HEK293T (cell line): ENCODE measurements at regions not wholly inside any gene's neighbourhood (a gene's known extent, or its start where the extent isn't known, plus 50 kb on each side); places are given as distances from the start of the nearest gene placed in this dataset.

Experiments used
- CTCF ChIA-PET: fragments of 350-600 bp; formaldehyde crosslinking; extraction: SDS; loops from one replicate; lab custom pipeline; 2021; ENCODE audit warnings: antibody characterized with exemption, inconsistent platforms; lab: Yijun Ruan, JAX
- POLR2A ChIA-PET: fragments of 350-600 bp; formaldehyde crosslinking; extraction: SDS; loops from one replicate; lab custom pipeline; 2020; ENCODE audit warnings: antibody characterized with exemption, inconsistent platforms; lab: Yijun Ruan, JAX
- DNase-seq: peaks from one replicate; pipeline ENCODE4 v3.0.0; 2012; ENCODE audit warnings: mixed read lengths; ENCODE audit errors: extremely low spot score
- ARNT ChIP-seq: fragments of 450-650 bp; IDR thresholded peaks from 2 replicates; pipeline ENCODE4 v1.6.1; 2017; ENCODE audit warnings: mild to moderate bottlenecking
- BHLHE40 ChIP-seq: fragments of 450-650 bp; IDR thresholded peaks from 2 replicates; pipeline ENCODE4 v1.6.1; 2016; ENCODE audit warnings: mild to moderate bottlenecking, moderate library complexity, borderline replicate concordance
- CTBP1 ChIP-seq: fragments of 450-650 bp; IDR thresholded peaks from 2 replicates; pipeline ENCODE4 v1.6.1; 2016; ENCODE audit warnings: borderline replicate concordance
- ELF4 ChIP-seq: fragments of 450-650 bp; IDR thresholded peaks from 2 replicates; pipeline ENCODE4 v1.6.1; 2017; ENCODE audit warnings: antibody characterized with exemption
- FOXA1 ChIP-seq: fragments of 450-650 bp; IDR thresholded peaks from 2 replicates; pipeline ENCODE4 v1.6.1; 2016; ENCODE audit warnings: mild to moderate bottlenecking
- FOXK2 ChIP-seq: fragments of 450-650 bp; IDR thresholded peaks from 2 replicates; pipeline ENCODE4 v1.6.1; 2016; ENCODE audit warnings: mild to moderate bottlenecking
- FOXM1 ChIP-seq: fragments of 450-650 bp; IDR thresholded peaks from 2 replicates; pipeline ENCODE4 v1.6.1; 2017; ENCODE audit warnings: mild to moderate bottlenecking, borderline replicate concordance
- HDGF ChIP-seq: fragments of 450-650 bp; IDR thresholded peaks from 2 replicates; pipeline ENCODE4 v1.6.1; 2017; ENCODE audit warnings: antibody characterized with exemption, borderline replicate concordance
- L3MBTL2 ChIP-seq: fragments of 450-650 bp; conservative IDR thresholded peaks from 2 replicates; pipeline ENCODE4 v1.6.1; 2016; ENCODE audit warnings: mild to moderate bottlenecking
- LEF1 ChIP-seq: fragments of 450-650 bp; IDR thresholded peaks from 2 replicates; pipeline ENCODE4 v1.6.1; 2017; ENCODE audit warnings: mild to moderate bottlenecking, borderline replicate concordance
- NFRKB ChIP-seq: fragments of 450-650 bp; IDR thresholded peaks from 2 replicates; pipeline ENCODE4 v1.6.1; 2016; ENCODE audit warnings: mild to moderate bottlenecking, moderate library complexity
- SP1 ChIP-seq: fragments of 450-650 bp; IDR thresholded peaks from 2 replicates; pipeline ENCODE4 v1.6.1; 2017
- SUZ12 ChIP-seq: fragments of 450-650 bp; IDR thresholded peaks from 2 replicates; pipeline ENCODE4 v1.6.1; 2016; ENCODE audit warnings: mild to moderate bottlenecking
- TARDBP ChIP-seq: fragments of 450-650 bp; IDR thresholded peaks from 2 replicates; pipeline ENCODE4 v1.6.1; 2016
- ZNF384 ChIP-seq: fragments of 450-650 bp; IDR thresholded peaks from 2 replicates; pipeline ENCODE4 v1.6.1; 2016
- TF ChIP-seq, protein P1 (sequence below): fragments of 450-650 bp; IDR thresholded peaks from 2 replicates; pipeline ENCODE4 v1.6.1; 2016

DNA sequence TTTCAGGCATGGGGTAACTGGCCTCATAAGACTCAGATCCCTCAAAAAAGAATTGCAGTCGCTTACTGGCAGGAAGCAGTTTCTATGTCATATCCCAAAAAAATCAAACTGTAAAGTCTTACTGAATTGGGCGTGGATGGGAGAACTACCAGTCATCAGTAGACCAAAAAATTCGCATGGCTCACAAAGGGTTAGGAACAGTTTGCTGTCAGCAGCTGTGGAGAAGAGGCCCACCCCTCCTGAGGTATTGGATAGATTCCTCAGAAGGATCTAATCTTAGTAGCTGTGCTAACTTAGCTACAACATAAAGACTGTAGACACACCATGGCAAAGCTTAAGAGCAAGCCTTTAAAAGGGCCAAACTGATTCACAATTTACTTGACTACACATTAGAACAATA, 478.3 kb upstream of the FTMT start:
- TF ChIP-seq NFRKB (no peak), TARDBP (no peak), SP1 (no peak), SUZ12 (no peak), FOXA1 (no peak), LEF1 (no peak), L3MBTL2 (no peak), FOXK2 (no peak), ZNF384 (no peak), HDGF (no peak)
- DNase-seq, result no peak
- CTCF ChIA-PET, result no interaction called here
- POLR2A ChIA-PET, result no interaction called here

DNA sequence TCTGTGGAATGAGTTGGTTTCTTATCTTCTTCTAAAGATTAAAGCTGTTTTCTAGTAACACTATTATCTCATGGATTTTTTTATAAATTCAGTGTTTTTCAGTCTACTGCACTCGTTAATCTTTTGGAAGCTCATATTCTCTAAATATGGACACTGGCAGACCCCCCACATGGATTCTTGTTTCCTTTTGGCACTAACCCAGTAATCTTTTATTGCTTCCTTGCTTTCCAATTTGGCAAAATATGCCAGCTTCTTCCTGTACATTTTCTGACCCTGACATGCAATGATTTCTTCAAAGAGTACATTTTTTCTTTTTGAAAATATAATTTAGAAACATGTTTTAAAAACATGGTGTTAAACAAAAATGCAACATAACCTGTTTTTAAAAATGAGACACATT, 474.2 kb upstream of the FTMT start:
- TF ChIP-seq CTBP1 (no peak), SUZ12 (no peak), ZNF384 (no peak), ARNT (no peak), SP1 (no peak), ELF4 (no peak), NFRKB (no peak), LEF1 (no peak), L3MBTL2 (no peak), FOXK2 (no peak)
- TF ChIP-seq, protein P1, sequence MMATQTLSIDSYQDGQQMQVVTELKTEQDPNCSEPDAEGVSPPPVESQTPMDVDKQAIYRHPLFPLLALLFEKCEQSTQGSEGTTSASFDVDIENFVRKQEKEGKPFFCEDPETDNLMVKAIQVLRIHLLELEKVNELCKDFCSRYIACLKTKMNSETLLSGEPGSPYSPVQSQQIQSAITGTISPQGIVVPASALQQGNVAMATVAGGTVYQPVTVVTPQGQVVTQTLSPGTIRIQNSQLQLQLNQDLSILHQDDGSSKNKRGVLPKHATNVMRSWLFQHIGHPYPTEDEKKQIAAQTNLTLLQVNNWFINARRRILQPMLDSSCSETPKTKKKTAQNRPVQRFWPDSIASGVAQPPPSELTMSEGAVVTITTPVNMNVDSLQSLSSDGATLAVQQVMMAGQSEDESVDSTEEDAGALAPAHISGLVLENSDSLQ, result no peak
- CTCF ChIA-PET, result no interaction called here

DNA sequence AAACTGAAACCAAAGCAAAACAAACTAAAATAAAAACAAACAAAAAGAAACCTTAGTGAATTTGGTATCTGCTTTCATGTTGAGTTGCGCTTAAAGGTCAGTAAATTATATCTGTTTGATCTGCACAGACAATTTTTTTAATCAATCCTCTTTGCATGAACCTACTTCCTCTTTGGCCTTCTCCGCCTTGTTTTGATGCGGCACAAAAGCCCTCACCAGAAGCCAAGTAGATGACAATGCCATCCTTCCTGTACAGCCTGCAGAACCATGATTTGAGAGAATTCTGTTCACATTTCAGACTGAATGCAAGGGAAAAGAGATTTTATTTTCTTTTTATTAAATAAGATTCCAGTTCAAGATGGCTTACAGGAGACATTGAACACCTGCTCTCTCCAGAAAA, 473.6 kb upstream of the FTMT start:
- CTCF ChIA-PET, result no interaction called here
- POLR2A ChIA-PET, result no interaction called here
- no peak for DNase-seq
- TF ChIP-seq FOXA1 (no peak), NFRKB (no peak)

More for the DNA sequence above, 474.2 kb upstream of the FTMT start:
- POLR2A ChIA-PET, result no interaction called here
- DNase-seq, result no peak

DNA sequence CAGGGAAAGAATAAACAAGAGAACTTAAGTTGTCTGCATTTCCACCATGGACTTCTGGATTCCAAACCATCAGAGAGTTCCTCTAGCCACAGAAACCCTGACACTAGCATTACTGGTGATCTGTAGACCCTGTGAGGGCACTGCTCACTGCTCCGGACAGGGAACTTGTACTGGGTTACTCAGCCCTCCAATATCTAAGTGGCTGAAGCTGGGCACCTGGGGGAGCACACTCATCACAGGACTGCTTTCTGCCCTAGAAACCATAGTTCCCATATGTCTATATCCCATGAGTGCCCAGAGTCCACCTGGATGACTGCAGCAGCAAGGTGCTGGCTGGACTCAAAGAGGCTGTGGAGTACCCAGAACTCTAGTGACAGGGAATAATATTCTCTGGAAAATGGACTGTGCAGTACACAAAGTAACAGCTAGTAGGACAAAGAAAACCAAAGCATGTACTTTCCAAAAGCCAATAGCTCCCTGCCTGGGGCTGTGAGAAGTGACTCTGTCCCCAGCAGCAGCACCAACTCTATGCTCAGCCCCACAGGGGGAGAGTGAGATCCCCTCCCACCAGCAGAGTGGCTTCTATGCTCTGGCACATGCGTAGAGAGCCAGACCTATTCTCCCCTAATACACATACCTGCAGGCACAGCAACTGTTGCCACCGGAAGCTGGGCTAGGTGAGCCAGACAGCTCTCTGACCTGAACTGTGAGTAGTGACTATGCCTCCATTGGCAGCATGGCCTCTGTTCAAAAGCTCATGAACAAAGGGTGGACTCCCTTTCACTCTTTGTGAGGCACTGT, 472.9 kb upstream of the FTMT start:
- ChIA-PET CTCF (no interaction called here), POLR2A (no interaction called here)
- DNase-seq, result peak; percentile 6
- TF ChIP-seq, protein P1, result no peak
- TF ChIP-seq L3MBTL2 (no peak), CTBP1 (no peak), FOXM1 (no peak), BHLHE40 (no peak), NFRKB (no peak), ARNT (no peak), ZNF384 (no peak), TARDBP (no peak)

DNA sequence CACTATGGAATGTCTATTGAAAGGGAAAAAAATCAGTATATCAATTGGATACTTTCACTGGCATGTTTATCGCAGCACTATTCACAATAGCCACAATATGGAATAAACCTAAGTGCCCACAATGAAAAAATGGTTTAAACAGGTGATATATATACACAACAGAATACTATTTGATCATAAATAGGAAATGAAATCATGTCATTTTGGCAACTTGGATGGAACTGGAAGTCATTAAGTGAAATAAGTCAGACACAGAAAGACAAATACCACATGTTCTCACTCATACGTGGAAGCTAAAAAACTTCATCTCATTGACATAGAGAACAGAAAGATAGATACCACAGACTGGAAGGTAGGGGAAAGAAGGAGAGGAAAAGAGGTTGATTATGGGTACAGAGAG, 471.6 kb upstream of the FTMT start:
- POLR2A ChIA-PET, result no interaction called here
- CTCF ChIA-PET, result no interaction called here
- DNase-seq, result no peak
- TF ChIP-seq ZNF384 (no peak), L3MBTL2 (no peak), SUZ12 (no peak), SP1 (no peak), ARNT (no peak), HDGF (no peak), FOXM1 (no peak), CTBP1 (no peak), ELF4 (no peak)
- TF ChIP-seq, protein P1, result no peak

DNA sequence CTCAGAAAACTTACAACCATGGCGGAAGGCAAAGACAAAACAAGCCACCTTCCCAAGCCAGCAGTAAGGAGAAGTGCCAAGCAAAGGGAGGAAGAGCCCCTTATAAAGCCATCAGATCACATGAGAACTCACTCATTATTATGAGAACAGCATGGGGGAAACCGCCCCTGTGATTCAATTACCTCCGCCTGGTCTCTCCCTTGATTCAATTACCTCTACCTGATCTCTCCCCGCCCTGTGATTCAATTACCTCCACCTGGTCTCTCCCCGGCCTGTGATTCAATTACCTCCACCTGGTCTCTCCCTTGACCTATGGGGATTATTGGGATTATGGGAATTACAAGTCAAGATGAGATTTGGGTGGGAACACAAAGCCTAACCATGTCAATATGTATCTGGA, 467.3 kb upstream of the FTMT start:
- TF ChIP-seq FOXA1, result no peak
- no peak for TF ChIP-seq ELF4
- no peak for DNase-seq
- CTCF ChIA-PET, result no interaction called here
- POLR2A ChIA-PET, result no interaction called here

DNA sequence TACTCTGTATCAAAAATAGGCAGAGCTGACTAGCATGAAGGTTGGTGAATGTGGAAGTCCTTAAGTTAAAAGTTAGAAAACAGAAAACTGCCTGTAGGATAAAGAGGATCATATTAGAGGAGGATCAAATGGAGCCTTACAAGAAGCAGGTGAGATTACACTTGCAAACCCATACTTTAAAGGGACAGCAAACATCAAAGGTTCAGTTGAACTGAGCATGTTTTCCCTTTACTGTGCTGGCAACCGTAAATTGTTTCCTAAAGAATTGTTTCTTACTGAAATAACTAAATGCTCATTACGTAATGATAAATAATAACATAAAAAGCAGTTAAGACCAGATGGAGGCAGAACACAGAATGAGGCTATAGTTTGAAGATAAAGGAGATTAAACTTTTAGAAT, 465.3 kb upstream of the FTMT start:
- ChIA-PET CTCF (no interaction called here), POLR2A (no interaction called here)
- no peak for TF ChIP-seq FOXA1
- no peak for TF ChIP-seq HDGF
- TF ChIP-seq L3MBTL2, result no peak
- no peak for TF ChIP-seq BHLHE40
- no peak for TF ChIP-seq NFRKB
- TF ChIP-seq, protein P1, result no peak
- no peak for TF ChIP-seq ELF4
- no peak for TF ChIP-seq SP1
- no peak for TF ChIP-seq FOXK2
- TF ChIP-seq LEF1, result no peak
- TF ChIP-seq SUZ12, result no peak
- no peak for DNase-seq
